Fibroblast of lung (primary cell): ENCODE measurements at regions not wholly inside any gene's neighbourhood (a gene's known extent, or its start where the extent isn't known, plus 50 kb on each side); places are given as distances from the start of the nearest gene placed in this dataset.
A peak's percentile ranks its signal among the peaks of the same experiment; 100 is the strongest.

Source experiments
- DNase-seq, 2 donors: peaks; one replicate each; pipeline versions ENCODE4 v3.0.0 to v3.0.0-alpha.2; 2010; ENCODE audit warnings: low read depth in 2 of 2
- H2AFZ ChIP-seq: 2 replicates; pipeline ENCODE4 v1.5.1; 2012; ENCODE audit warnings: low read length, control low read depth, inconsistent platforms
- H3K27ac ChIP-seq: 2 replicates; pipeline ENCODE4 v1.5.1; 2011; ENCODE audit warnings: low read length, control low read depth; ENCODE audit not compliant: insufficient read depth
- H3K27me3 ChIP-seq: 2 replicates; pipeline ENCODE4 v1.5.1; 2011; ENCODE audit warnings: mild to moderate bottlenecking, low read length; ENCODE audit not compliant: control insufficient read depth, insufficient read depth
- H3K36me3 ChIP-seq: 2 replicates; pipeline ENCODE4 v1.5.1; 2011; ENCODE audit warnings: low read length; ENCODE audit not compliant: control insufficient read depth, insufficient read depth
- H3K4me1 ChIP-seq: 2 replicates; pipeline ENCODE4 v1.5.1; 2011; ENCODE audit warnings: low read length; ENCODE audit not compliant: control insufficient read depth, insufficient read depth; ENCODE audit errors: extremely low read depth
- H3K4me2 ChIP-seq: 2 replicates; pipeline ENCODE4 v1.5.1; 2011; ENCODE audit warnings: low read length, control low read depth; ENCODE audit not compliant: insufficient read depth; ENCODE audit errors: extremely low read depth
- H3K4me3 ChIP-seq, 4 experiments: fragments of 200-600 bp in 1 of 4; sonication (generic) in 1 of 4; replicated peaks in 1 of 4; 2 replicates each; pipeline ENCODE4 v1.5.1; 2011 to 2016; ENCODE audit warnings: low read length in 4 of 4, low read depth in 3 of 4, mild to moderate bottlenecking in 3 of 4, control low read depth in 2 of 4, inconsistent platforms in 1 of 4, mixed read lengths in 1 of 4; ENCODE audit not compliant: insufficient read depth in 1 of 4; ENCODE audit errors: control extremely low read depth in 1 of 4
- H3K79me2 ChIP-seq: 2 replicates; pipeline ENCODE4 v1.5.1; 2012; ENCODE audit warnings: mild to moderate bottlenecking, low read length, inconsistent platforms; ENCODE audit not compliant: control insufficient read depth, insufficient read depth
- H3K9ac ChIP-seq: 2 replicates; pipeline ENCODE4 v1.5.1; 2011; ENCODE audit warnings: mild to moderate bottlenecking, low read length, control low read depth; ENCODE audit not compliant: insufficient read depth
- H3K9me3 ChIP-seq: 2 replicates; pipeline ENCODE4 v1.5.1; 2012; ENCODE audit warnings: low read depth, low read length; ENCODE audit not compliant: control insufficient read depth, insufficient read depth
- H4K20me1 ChIP-seq: 2 replicates; pipeline ENCODE4 v1.5.1; 2011; ENCODE audit warnings: low read length; ENCODE audit not compliant: control insufficient read depth, insufficient read depth; ENCODE audit errors: extremely low read depth
- CTCF ChIP-seq, 2 donors: IDR thresholded peaks in 1 of 2; conservative IDR thresholded peaks in 1 of 2; 1 replicate in 1 of 2; 2 replicates in 1 of 2; pipeline ENCODE4 v1.5.1; 2011 to 2012; ENCODE audit warnings: low read length in 2 of 2, control low read depth in 1 of 2, inconsistent platforms in 1 of 2, low read depth in 1 of 2, mild to moderate bottlenecking in 1 of 2
- EZH2 ChIP-seq: IDR thresholded peaks from 2 replicates; pipeline ENCODE4 v1.5.1; 2012; ENCODE audit warnings: low read length, control low read depth, mild to moderate bottlenecking; ENCODE audit errors: missing control alignments

- Histone ChIP-seq H3K4me2 (peak overlapping the region; percentile 58), H3K4me3 (peak overlapping the region in 1 of 4 experiments; percentile 1), H4K20me1 (no peaks in the 10 kb centered on the region), H3K4me1 (peaks cover 11% of the 10 kb centered on the region), H3K9ac (no peak overlapping the region), H3K36me3 (no peaks in the 10 kb centered on the region), H3K79me2 (no peaks in the 10 kb centered on the region), H3K27me3 (no peaks in the 10 kb centered on the region), H2AFZ (peak overlapping the region; percentile 45), H3K27ac (no peak overlapping the region), H3K9me3 (no peaks in the 10 kb centered on the region)
- peak; percentile 52 to 79 for DNase-seq
- TF ChIP-seq CTCF (conservative IDR thresholded peaks at IDR 0.05 in 1 of 2, IDR thresholded peaks at IDR 0.05 in 1 of 2; ENCODE audit: low read depth in 1 of 2, low read length in 2 of 2) (peak; percentile 51 to 69), EZH2 (no peak)
Observed at GRCh38 chr13:34076943-34077703, 259.2 kb downstream of the RFC3 start.

GRCh38 chr13:34078334-34078999, 260.5 kb downstream of the RFC3 start:
- Histone ChIP-seq H3K27me3 (no peaks in the 10 kb centered on the region), H3K27ac (no peak overlapping the region), H3K9me3 (no peaks in the 10 kb centered on the region), H3K79me2 (no peaks in the 10 kb centered on the region), H3K9ac (no peak overlapping the region), H3K4me3 (no peak overlapping the region), H3K36me3 (no peaks in the 10 kb centered on the region), H3K4me2 (no peak overlapping the region), H2AFZ (no peak overlapping the region), H4K20me1 (no peaks in the 10 kb centered on the region), H3K4me1 (peaks cover 11% of the 10 kb centered on the region)
- no peak for DNase-seq
- TF ChIP-seq CTCF (conservative IDR thresholded peaks at IDR 0.05 in 1 of 2, IDR thresholded peaks at IDR 0.05 in 1 of 2; ENCODE audit: low read depth in 1 of 2, low read length in 2 of 2) (no peak), EZH2 (no peak)

- Histone ChIP-seq H3K27me3 (no peaks in the 10 kb centered on the region), H3K4me3 (no peak overlapping the region), H3K36me3 (no peaks in the 10 kb centered on the region), H3K79me2 (no peaks in the 10 kb centered on the region), H3K9ac (no peak overlapping the region), H4K20me1 (no peaks in the 10 kb centered on the region), H3K4me1 (no peaks in the 10 kb centered on the region), H3K9me3 (no peaks in the 10 kb centered on the region), H3K27ac (no peak overlapping the region), H2AFZ (no peak overlapping the region), H3K4me2 (no peak overlapping the region)
- TF ChIP-seq EZH2 (no peak), CTCF (conservative IDR thresholded peaks at IDR 0.05 in 1 of 2, IDR thresholded peaks at IDR 0.05 in 1 of 2; ENCODE audit: low read depth in 1 of 2, low read length in 2 of 2) (no peak)
- no peak for DNase-seq
Observed at GRCh38 chr13:34085204-34085603, 267.3 kb downstream of the RFC3 start.
